ENCODE measurements at regions not wholly inside any gene's neighbourhood (a gene's known extent, or its start where the extent isn't known, plus 50 kb on each side); places are given as distances from the start of the nearest gene placed in this dataset.

DNA sequence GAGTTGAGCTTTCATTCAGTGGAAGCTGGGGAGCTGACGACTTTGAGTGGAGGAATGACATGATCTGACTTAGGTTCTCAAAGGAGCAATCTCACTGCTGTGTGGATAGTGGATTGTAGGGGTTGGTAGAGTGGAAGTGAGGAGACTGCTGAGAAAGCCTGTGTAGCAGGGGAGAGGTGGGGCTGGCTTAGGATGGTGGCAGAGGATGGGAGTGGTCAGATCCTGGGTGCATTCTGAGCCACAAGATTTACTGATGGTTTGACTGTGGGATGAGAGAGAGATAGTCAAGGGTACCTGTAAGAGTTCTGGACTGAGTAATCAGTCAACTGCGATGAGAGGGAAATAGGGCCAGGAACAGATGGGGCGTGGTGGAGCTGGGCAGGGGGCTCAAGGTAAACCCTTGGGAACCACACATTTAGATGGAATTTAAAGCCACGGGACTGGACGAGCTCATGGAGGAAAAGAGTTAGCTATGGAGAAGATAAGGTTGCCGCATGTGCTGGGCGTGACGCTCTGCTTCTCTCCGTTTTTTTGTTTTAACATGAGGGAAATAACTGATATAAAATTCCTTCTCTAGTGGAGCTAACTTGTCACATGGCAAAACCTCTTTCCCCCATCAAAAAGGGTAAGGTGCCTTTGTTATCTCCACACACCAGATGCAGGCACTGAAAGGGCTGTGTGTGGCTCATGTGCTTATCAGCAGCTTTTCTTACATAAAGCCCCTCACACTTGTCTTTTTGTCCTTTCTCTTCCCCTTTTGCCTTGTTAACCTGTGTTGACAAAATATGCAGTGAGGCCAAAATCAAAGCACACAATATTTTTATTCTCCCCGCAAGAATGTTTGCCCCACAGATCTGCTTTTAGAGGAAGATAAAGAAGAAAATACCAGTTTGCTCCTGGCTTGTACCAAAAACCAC, 379.8 kb downstream of the TSN start (continued):
- no peak for TF ChIP-seq SMAD1 (IDR thresholded peaks at IDR 0.05; ENCODE audit: low read depth, low read length, partially characterized antibody)
- peak; percentile 41 to 59; a peak in 2 of 4 replicates for TF ChIP-seq KDM1A (IDR thresholded peaks at IDR 0.05)
- TF ChIP-seq FUS (optimal IDR thresholded peaks at IDR 0.05; ENCODE audit: low read depth, low read length), result no peak
- no peak for TF ChIP-seq ARNT (IDR thresholded peaks at IDR 0.05)
- no peak for TF ChIP-seq MAZ (CRISPR knock-in tag; conservative IDR thresholded peaks at IDR 0.05 in 1 of 2, IDR thresholded peaks at IDR 0.05 in 1 of 2)
- TF ChIP-seq, protein P1, sequence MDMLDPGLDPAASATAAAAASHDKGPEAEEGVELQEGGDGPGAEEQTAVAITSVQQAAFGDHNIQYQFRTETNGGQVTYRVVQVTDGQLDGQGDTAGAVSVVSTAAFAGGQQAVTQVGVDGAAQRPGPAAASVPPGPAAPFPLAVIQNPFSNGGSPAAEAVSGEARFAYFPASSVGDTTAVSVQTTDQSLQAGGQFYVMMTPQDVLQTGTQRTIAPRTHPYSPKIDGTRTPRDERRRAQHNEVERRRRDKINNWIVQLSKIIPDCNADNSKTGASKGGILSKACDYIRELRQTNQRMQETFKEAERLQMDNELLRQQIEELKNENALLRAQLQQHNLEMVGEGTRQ (CRISPR knock-in tag; IDR thresholded peaks at IDR 0.05), result peak; percentile 30; the same call in 1 of the 2 replicates
- TF ChIP-seq FOXK2 (conservative IDR thresholded peaks at IDR 0.05 in 1 of 2, IDR thresholded peaks at IDR 0.05 in 1 of 2; ENCODE audit: low read depth in 2 of 2), result no peak
- TF ChIP-seq, protein P2, sequence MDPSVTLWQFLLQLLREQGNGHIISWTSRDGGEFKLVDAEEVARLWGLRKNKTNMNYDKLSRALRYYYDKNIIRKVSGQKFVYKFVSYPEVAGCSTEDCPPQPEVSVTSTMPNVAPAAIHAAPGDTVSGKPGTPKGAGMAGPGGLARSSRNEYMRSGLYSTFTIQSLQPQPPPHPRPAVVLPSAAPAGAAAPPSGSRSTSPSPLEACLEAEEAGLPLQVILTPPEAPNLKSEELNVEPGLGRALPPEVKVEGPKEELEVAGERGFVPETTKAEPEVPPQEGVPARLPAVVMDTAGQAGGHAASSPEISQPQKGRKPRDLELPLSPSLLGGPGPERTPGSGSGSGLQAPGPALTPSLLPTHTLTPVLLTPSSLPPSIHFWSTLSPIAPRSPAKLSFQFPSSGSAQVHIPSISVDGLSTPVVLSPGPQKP (CRISPR knock-in tag; IDR thresholded peaks at IDR 0.05), result no peak
- TF ChIP-seq, protein P3, sequence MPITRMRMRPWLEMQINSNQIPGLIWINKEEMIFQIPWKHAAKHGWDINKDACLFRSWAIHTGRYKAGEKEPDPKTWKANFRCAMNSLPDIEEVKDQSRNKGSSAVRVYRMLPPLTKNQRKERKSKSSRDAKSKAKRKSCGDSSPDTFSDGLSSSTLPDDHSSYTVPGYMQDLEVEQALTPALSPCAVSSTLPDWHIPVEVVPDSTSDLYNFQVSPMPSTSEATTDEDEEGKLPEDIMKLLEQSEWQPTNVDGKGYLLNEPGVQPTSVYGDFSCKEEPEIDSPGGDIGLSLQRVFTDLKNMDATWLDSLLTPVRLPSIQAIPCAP (CRISPR knock-in tag; IDR thresholded peaks at IDR 0.05; ENCODE audit: borderline replicate concordance), result no peak
- TF ChIP-seq, protein P4, sequence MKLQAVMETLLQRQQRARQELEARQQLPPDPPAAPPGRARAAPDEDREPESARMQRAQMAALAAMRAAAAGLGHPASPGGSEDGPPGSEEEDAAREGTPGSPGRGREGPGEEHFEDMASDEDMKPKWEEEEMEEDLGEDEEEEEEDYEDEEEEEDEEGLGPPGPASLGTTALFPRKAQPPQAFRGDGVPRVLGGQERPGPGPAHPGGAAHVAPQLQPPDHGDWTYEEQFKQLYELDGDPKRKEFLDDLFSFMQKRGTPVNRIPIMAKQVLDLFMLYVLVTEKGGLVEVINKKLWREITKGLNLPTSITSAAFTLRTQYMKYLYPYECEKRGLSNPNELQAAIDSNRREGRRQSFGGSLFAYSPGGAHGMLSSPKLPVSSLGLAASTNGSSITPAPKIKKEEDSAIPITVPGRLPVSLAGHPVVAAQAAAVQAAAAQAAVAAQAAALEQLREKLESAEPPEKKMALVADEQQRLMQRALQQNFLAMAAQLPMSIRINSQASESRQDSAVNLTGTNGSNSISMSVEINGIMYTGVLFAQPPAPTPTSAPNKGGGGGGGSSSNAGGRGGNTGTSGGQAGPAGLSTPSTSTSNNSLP (IDR thresholded peaks at IDR 0.05; ENCODE audit: borderline replicate concordance, low read depth, low read length), result peak; percentile 23; the same call in 1 of the 2 replicates
- TF ChIP-seq, protein P5, sequence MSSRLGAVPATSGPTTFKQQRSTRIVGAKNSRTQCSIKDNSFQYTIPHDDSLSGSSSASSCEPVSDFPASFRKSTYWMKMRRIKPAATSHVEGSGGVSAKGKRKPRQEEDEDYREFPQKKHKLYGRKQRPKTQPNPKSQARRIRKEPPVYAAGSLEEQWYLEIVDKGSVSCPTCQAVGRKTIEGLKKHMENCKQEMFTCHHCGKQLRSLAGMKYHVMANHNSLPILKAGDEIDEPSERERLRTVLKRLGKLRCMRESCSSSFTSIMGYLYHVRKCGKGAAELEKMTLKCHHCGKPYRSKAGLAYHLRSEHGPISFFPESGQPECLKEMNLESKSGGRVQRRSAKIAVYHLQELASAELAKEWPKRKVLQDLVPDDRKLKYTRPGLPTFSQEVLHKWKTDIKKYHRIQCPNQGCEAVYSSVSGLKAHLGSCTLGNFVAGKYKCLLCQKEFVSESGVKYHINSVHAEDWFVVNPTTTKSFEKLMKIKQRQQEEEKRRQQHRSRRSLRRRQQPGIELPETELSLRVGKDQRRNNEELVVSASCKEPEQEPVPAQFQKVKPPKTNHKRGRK (tag; IDR thresholded peaks at IDR 0.05), result no peak
- TF ChIP-seq, protein P6, sequence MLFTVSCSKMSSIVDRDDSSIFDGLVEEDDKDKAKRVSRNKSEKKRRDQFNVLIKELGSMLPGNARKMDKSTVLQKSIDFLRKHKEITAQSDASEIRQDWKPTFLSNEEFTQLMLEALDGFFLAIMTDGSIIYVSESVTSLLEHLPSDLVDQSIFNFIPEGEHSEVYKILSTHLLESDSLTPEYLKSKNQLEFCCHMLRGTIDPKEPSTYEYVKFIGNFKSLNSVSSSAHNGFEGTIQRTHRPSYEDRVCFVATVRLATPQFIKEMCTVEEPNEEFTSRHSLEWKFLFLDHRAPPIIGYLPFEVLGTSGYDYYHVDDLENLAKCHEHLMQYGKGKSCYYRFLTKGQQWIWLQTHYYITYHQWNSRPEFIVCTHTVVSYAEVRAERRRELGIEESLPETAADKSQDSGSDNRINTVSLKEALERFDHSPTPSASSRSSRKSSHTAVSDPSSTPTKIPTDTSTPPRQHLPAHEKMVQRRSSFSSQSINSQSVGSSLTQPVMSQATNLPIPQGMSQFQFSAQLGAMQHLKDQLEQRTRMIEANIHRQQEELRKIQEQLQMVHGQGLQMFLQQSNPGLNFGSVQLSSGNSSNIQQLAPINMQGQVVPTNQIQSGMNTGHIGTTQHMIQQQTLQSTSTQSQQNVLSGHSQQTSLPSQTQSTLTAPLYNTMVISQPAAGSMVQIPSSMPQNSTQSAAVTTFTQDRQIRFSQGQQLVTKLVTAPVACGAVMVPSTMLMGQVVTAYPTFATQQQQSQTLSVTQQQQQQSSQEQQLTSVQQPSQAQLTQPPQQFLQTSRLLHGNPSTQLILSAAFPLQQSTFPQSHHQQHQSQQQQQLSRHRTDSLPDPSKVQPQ (CRISPR knock-in tag; IDR thresholded peaks at IDR 0.05; ENCODE audit: borderline replicate concordance), result 0 out of 2 replicates have a peak, but pooled peaks have one; percentile 39
- TF ChIP-seq ZNF436 (CRISPR knock-in tag; IDR thresholded peaks at IDR 0.05), result no peak
